ENCODE measurements at regions not wholly inside any gene's neighbourhood (a gene's known extent, or its start where the extent isn't known, plus 50 kb on each side); places are given as distances from the start of the nearest gene placed in this dataset.

DNA sequence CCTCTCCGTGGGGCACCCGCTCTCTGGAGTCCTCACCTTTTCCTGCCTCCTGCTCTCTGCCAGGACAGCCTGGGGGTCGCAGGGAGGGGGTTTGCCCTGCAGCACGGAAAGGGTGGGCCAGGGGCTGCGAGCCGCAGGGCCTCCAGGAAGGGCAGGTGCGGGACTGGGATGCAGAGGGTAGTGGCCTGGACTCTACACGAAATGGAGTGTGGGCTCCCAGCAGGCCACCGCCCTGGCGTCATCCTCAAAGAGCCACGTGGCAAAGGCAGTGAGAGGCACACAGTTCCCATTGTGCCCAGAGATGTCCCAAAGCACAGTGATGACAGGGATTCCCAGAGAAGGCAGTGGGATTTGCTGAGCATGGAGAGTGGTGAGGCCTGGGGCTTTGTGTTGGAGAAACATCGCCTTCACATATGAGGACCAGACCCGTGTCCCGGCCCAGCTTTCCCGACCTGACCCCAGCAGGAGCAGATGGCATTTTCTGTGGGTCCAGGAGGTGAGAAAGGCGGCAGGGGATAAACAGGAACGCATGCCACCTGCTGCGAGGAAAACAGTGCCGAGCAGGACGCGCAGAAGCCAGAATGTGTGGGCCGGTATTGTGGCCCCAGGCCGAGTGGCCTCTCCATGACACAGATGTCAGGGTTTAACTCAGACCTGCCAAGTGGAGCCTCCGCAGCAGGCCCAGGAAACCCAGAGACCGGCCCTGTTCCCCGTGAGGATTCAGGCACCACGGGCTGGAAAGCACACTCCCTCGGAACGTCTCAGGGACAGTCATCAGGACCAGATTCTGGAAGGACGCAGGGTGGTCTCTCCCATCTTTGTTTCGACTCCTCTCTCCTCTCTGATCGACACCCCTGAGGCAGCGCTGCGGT is 855.5 kb upstream of the SALL3 start:
- Histone ChIP-seq H3K36me3 (ENCODE audit: control insufficient read depth, insufficient read depth, low read length, severe bottlenecking) (no peaks in the 10 kb centered on the region), H3K4me1 (ENCODE audit: control insufficient read depth, insufficient read depth, low read length) (no peaks in the 10 kb centered on the region), H3K27me3 (replicated peaks; ENCODE audit: control insufficient read depth, insufficient read depth, low read length) (no peaks in the 10 kb centered on the region), H3K9me3 (ENCODE audit: control insufficient read depth, low read length) (peaks cover 10% of the 10 kb centered on the region), H3K9ac (ENCODE audit: low read length) (no peak overlapping the region), H3K4me3 (ENCODE audit: low read length) (no peak overlapping the region)
- DNase-seq (ENCODE audit: low read depth): no peak

DNA sequence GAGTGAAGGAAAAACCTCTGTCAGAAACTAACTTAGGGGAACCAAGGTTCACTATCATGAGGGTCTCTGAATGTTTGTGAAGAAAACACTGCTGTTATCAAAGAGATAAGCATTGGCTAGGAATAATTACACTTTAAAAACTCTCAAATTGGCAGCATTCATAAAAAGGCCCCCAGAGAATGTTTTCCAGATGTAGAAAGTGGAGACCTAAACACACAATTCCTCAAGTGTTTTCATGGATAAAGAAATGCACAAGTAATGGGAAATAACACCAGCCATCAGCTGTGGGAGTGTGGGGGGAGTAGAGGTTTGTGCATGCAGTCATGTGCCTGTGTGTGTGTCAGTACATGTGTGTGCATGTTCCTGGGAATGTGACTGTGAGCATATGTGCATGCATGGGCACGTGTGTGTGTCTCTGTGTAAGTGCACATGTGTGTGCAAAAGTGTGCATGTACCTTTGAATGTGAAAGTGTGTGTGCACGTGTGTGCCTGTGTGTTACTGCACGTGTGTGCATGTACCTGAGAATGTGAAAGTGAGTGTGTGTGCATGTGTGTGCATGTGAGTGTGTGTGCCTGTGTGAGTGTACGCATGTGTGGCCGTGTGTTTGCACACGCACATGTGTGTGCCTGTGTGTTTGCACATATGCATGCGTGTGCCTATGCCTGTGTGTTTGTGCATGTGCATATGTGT is 854.3 kb upstream of the SALL3 start:
- no peaks in the 10 kb centered on the region for H3K36me3 ChIP-seq (ENCODE audit: control insufficient read depth, insufficient read depth, low read length, severe bottlenecking)
- no peak for DNase-seq (ENCODE audit: low read depth)
- no peaks in the 10 kb centered on the region for H3K4me1 ChIP-seq (ENCODE audit: control insufficient read depth, insufficient read depth, low read length)
- H3K27me3 ChIP-seq (replicated peaks; ENCODE audit: control insufficient read depth, insufficient read depth, low read length): no peaks in the 10 kb centered on the region
- no peak overlapping the region for H3K4me3 ChIP-seq (ENCODE audit: low read length)
- peaks cover 2% of the 10 kb centered on the region for H3K9me3 ChIP-seq (ENCODE audit: control insufficient read depth, low read length)
- H3K9ac ChIP-seq (ENCODE audit: low read length): no peak overlapping the region

DNA sequence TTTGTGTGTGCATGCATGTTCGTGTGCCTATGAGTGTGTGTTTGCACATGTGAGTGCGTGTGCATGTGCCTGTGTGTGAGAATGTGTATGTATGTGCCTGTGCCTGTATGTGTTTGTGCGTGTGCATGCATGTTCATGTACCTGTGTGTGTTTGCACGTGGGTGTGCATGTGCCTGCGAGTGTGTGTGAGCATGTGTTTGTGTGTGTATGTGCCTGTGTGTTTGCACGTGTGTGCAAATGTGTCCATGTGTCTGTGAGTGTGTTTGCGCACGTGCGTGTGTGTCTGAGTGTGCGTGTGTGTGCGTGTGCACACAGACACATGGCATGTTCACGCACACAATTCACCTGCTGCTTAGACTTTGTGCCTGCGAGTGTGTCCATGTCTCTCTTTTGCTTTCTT is 853.5 kb upstream of the SALL3 start:
- Histone ChIP-seq H3K9me3 (ENCODE audit: control insufficient read depth, low read length) (no peaks in the 10 kb centered on the region), H3K9ac (ENCODE audit: low read length) (no peak overlapping the region), H3K4me3 (ENCODE audit: low read length) (no peak overlapping the region), H3K36me3 (ENCODE audit: control insufficient read depth, insufficient read depth, low read length, severe bottlenecking) (no peaks in the 10 kb centered on the region), H3K27me3 (replicated peaks; ENCODE audit: control insufficient read depth, insufficient read depth, low read length) (no peaks in the 10 kb centered on the region), H3K4me1 (ENCODE audit: control insufficient read depth, insufficient read depth, low read length) (no peaks in the 10 kb centered on the region)
- no peak for DNase-seq (ENCODE audit: low read depth)

DNA sequence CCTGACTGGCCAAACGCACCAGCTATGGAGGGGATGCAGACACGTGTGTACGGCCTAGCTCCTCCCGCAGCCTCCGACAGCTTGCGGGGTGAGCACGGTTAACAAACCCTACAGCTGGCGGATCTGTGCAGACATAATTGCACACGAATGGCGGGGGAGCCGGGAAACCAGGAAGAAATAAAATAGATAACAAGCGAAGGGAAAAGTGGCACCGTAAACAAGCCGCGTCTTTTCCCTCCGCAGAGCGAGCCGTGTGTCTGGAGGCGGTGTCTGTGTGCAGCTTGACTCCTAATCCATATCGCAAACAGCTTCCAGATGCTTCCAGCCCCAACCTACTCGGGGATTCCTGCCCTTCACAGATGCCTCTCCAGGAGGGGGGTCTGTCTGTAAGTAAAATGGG is 853.1 kb upstream of the SALL3 start:
- Histone ChIP-seq H3K36me3 (ENCODE audit: control insufficient read depth, insufficient read depth, low read length, severe bottlenecking) (no peaks in the 10 kb centered on the region), H3K4me1 (ENCODE audit: control insufficient read depth, insufficient read depth, low read length) (no peaks in the 10 kb centered on the region), H3K27me3 (replicated peaks; ENCODE audit: control insufficient read depth, insufficient read depth, low read length) (no peaks in the 10 kb centered on the region), H3K4me3 (ENCODE audit: low read length) (no peak overlapping the region), H3K9me3 (ENCODE audit: control insufficient read depth, low read length) (no peaks in the 10 kb centered on the region), H3K9ac (ENCODE audit: low read length) (no peak overlapping the region)
- no peak for DNase-seq (ENCODE audit: low read depth)

DNA sequence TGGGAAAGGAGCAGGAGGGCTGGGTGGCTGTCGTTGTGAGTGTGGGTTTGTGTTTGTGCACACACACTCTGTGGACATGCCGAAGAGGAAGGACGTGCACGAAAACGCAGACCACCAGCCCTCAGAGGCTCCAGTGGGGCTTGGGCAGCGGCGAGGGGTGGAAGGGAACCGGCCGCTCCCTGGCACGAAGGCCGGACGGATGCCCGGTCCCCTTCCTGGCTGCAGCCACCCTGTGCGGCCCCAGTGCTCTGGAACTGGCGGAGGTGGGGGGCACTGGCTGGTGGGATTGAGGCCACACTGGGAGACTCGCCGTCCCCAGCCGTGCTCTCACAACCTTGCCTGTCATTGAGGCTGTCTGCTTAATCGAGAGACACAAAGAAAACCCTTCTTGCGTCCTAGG is 852.6 kb upstream of the SALL3 start:
- no peaks in the 10 kb centered on the region for H3K4me1 ChIP-seq (ENCODE audit: control insufficient read depth, insufficient read depth, low read length)
- no peaks in the 10 kb centered on the region for H3K27me3 ChIP-seq (replicated peaks; ENCODE audit: control insufficient read depth, insufficient read depth, low read length)
- H3K9ac ChIP-seq (ENCODE audit: low read length): no peak overlapping the region
- no peaks in the 10 kb centered on the region for H3K9me3 ChIP-seq (ENCODE audit: control insufficient read depth, low read length)
- no peaks in the 10 kb centered on the region for H3K36me3 ChIP-seq (ENCODE audit: control insufficient read depth, insufficient read depth, low read length, severe bottlenecking)
- no peak for DNase-seq (ENCODE audit: low read depth)
- no peak overlapping the region for H3K4me3 ChIP-seq (ENCODE audit: low read length)

DNA sequence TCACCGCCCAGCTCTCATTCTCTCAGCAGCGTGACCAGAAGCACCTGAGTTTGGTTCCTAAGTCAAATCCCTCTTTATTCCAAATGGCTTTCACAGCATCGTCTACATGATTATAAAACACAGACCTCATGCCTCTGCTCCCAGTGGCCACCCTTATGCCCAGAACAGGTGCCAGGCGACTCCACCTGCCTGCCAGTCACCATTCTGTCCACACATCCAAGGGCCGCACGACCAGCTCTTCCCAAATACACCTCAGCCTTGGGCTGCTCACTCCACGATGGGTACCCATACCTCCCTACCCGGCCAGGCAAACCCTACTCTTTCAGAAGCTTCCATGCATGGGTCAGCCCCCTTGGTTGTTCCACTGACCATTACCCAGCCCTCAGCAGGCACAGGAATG is 851.6 kb upstream of the SALL3 start:
- Histone ChIP-seq H3K9me3 (ENCODE audit: control insufficient read depth, low read length) (no peaks in the 10 kb centered on the region), H3K4me1 (ENCODE audit: control insufficient read depth, insufficient read depth, low read length) (no peaks in the 10 kb centered on the region), H3K9ac (ENCODE audit: low read length) (no peak overlapping the region), H3K4me3 (ENCODE audit: low read length) (no peak overlapping the region), H3K36me3 (ENCODE audit: control insufficient read depth, insufficient read depth, low read length, severe bottlenecking) (no peaks in the 10 kb centered on the region), H3K27me3 (replicated peaks; ENCODE audit: control insufficient read depth, insufficient read depth, low read length) (no peaks in the 10 kb centered on the region)
- no peak for DNase-seq (ENCODE audit: low read depth)

DNA sequence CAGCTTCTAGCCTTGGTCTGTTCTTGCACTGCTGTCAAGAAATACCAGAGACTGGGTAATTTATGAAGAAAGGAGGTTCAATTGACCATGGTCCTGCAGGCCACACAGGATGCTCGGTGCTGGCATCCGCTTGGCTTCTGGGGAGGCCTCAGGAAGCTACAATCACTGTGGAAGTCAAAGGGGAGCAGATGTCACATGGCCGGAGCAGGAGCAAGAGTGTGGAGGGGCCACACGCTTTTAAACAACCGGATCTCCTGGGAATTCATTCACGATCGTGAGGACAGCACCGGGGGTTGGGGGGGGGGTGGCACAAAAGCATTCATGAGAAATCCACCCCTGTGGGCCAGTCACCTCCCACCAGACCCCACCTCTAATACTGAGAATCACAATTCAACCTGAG is 850.4 kb upstream of the SALL3 start:
- no peak overlapping the region for H3K4me3 ChIP-seq (ENCODE audit: low read length)
- H3K9me3 ChIP-seq (ENCODE audit: control insufficient read depth, low read length): no peaks in the 10 kb centered on the region
- H3K4me1 ChIP-seq (ENCODE audit: control insufficient read depth, insufficient read depth, low read length): no peaks in the 10 kb centered on the region
- no peaks in the 10 kb centered on the region for H3K27me3 ChIP-seq (replicated peaks; ENCODE audit: control insufficient read depth, insufficient read depth, low read length)
- H3K36me3 ChIP-seq (ENCODE audit: control insufficient read depth, insufficient read depth, low read length, severe bottlenecking): no peaks in the 10 kb centered on the region
- DNase-seq (ENCODE audit: low read depth): no peak
- no peak overlapping the region for H3K9ac ChIP-seq (ENCODE audit: low read length)

DNA sequence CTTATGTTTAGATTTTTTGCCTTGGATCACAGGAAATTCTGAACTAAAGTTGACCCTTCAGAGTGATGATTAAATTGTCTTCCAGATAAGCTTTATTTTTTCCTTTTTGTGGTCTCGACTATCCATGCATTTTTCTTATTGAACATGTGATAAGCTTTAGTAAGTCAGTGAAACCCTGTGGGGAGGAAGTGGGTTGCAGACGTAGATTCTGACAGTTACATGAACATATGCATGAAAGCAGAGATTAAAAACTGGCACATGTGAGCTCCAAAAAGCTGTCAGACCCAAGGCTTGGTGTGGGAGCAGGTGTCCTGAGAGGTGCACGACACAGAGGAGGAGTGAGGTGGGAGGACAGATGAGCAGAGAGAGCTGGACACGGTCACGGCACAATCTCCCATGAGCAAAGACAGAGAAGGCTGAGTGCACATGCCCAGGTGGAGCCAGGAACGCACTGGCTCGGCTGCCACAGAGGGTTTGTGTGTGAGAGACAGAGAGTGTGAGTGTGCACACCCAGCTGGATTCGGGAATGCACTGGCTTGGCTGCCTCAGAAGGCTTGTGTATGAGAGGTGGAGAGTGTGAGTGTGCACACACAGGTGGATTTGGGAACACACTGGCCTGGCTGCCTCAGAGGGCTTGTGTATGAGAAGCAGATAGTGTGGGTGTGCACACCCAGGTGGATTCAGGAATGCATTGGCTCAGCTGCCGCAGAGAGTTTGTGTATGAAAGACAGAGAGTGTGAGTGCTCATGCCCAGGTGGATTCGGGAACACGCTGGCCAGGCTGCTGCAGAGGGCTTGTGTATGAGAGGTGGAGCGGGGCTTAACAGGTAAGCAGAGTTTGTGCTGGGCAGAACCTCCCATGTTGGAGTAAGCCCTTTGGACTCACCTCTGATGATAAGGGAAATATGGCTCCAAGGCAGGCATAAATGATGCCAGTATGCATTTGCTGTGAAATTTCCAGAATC is 849.1 kb upstream of the SALL3 start:
- Histone ChIP-seq H3K9me3 (ENCODE audit: control insufficient read depth, low read length) (no peaks in the 10 kb centered on the region), H3K4me1 (ENCODE audit: control insufficient read depth, insufficient read depth, low read length) (no peaks in the 10 kb centered on the region), H3K9ac (ENCODE audit: low read length) (no peak overlapping the region), H3K4me3 (ENCODE audit: low read length) (no peak overlapping the region), H3K27me3 (replicated peaks; ENCODE audit: control insufficient read depth, insufficient read depth, low read length) (no peaks in the 10 kb centered on the region), H3K36me3 (ENCODE audit: control insufficient read depth, insufficient read depth, low read length, severe bottlenecking) (no peaks in the 10 kb centered on the region)
- DNase-seq (ENCODE audit: low read depth): no peak

DNA sequence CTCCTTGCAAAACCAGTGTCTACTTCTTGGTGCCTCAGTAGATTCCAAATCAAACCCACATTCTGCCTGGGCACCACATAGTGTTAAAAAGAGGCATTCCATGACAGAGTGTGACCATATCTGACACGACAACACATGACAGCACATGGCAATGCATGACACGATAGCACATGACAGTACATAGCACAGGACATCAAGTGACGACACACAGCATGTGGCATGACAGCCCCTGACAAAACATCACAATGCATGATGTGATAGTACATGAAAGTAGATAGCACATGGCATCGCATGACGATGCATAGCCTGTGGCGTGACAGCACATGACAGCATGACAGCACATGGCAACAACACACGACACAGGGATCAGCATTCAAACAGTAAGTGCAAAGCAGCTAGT is 845.9 kb upstream of the SALL3 start:
- no peak overlapping the region for H3K4me3 ChIP-seq (ENCODE audit: low read length)
- no peaks in the 10 kb centered on the region for H3K4me1 ChIP-seq (ENCODE audit: control insufficient read depth, insufficient read depth, low read length)
- DNase-seq (ENCODE audit: low read depth): no peak
- no peaks in the 10 kb centered on the region for H3K27me3 ChIP-seq (replicated peaks; ENCODE audit: control insufficient read depth, insufficient read depth, low read length)
- H3K9ac ChIP-seq (ENCODE audit: low read length): no peak overlapping the region
- no peaks in the 10 kb centered on the region for H3K36me3 ChIP-seq (ENCODE audit: control insufficient read depth, insufficient read depth, low read length, severe bottlenecking)
- no peaks in the 10 kb centered on the region for H3K9me3 ChIP-seq (ENCODE audit: control insufficient read depth, low read length)

DNA sequence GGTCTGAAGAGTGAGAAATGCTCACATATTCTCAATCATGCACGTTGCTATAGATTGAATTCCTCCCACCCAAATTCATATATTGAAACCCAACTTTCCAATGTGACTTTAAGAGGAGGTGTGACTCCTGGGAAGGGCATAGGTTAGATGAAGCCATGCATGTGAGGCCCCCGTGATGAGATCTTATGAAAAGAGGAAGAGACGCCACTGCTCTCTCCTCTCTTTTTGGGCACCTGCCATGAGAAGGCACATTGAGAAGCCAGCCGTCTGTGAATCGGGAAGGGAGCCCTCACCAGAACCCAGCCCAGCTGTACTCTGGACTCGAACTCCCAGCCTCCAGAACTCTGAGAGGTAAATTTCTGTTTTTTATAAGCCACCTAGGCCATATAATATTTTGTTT is 842.6 kb upstream of the SALL3 start:
- no peak for DNase-seq (ENCODE audit: low read depth)
- Histone ChIP-seq H3K9me3 (ENCODE audit: control insufficient read depth, low read length) (no peaks in the 10 kb centered on the region), H3K4me1 (ENCODE audit: control insufficient read depth, insufficient read depth, low read length) (no peaks in the 10 kb centered on the region)

DNA sequence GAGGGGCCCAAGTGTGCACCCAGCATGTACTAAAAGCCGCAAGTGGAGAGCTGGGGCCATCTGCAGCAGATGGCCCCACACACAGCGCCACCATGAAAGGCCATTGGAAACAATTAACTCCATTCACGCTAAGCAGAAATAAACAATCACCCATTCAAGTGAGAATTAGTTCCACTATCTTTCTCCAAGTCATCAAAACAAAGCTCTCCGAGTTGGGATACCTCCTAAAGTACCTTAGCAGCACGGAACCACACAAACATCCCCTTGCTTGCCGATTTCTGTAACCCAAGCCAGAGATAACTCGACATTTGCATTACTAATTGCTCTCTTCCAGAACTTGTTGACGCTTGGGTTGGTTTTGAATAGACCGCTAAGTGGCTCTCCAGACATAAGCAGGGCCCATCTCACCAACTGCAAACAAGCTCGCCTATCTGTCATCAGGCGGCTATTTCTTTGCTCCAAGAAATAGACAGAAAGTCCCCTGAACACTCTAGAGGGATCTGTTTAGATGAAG is 840.6 kb upstream of the SALL3 start:
- no peaks in the 10 kb centered on the region for H3K4me1 ChIP-seq (ENCODE audit: control insufficient read depth, insufficient read depth, low read length)
- H3K4me3 ChIP-seq (ENCODE audit: low read length): no peak overlapping the region
- no peak overlapping the region for H3K9ac ChIP-seq (ENCODE audit: low read length)
- no peaks in the 10 kb centered on the region for H3K36me3 ChIP-seq (ENCODE audit: control insufficient read depth, insufficient read depth, low read length, severe bottlenecking)
- DNase-seq (ENCODE audit: low read depth): no peak
- no peaks in the 10 kb centered on the region for H3K9me3 ChIP-seq (ENCODE audit: control insufficient read depth, low read length)
- no peaks in the 10 kb centered on the region for H3K27me3 ChIP-seq (replicated peaks; ENCODE audit: control insufficient read depth, insufficient read depth, low read length)

More for the DNA sequence above, 842.6 kb upstream of the SALL3 start:
- H3K9ac ChIP-seq (ENCODE audit: low read length): no peak overlapping the region
- H3K36me3 ChIP-seq (ENCODE audit: control insufficient read depth, insufficient read depth, low read length, severe bottlenecking): no peaks in the 10 kb centered on the region
- H3K27me3 ChIP-seq (replicated peaks; ENCODE audit: control insufficient read depth, insufficient read depth, low read length): no peaks in the 10 kb centered on the region
- no peak overlapping the region for H3K4me3 ChIP-seq (ENCODE audit: low read length)
